ENCODE measurements at regions not wholly inside any gene's neighbourhood (a gene's known extent, or its start where the extent isn't known, plus 50 kb on each side); places are given as distances from the start of the nearest gene placed in this dataset.

DNA sequence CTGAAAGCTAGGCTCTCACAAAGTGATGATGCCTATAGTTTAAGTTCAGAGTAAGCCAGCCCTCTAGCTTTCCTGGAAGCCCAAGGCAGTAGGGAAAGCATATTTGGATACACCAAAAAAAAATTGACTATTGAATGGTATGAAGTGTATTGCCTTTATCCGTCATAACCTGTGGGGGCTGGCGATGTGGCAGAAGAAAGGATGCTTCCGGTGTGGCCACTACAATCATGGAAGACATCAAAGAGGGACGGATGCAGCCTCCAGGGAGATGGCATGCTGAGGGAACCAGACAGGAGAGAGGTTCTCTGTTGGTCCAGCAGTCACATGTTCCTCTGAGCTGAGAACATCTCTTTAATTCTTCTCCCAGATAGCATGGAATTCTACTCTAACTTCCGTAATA lies 170.3 kb downstream of the TMEM18 start:
- TF ChIP-seq ZNF589 (CRISPR knock-in tag; conservative IDR thresholded peaks at IDR 0.05) (no peak), SMARCC2 (IDR thresholded peaks at IDR 0.05) (no peak), TAF1 (CRISPR knock-in tag; IDR thresholded peaks at IDR 0.05) (no peak), CERS6 (CRISPR knock-in tag; IDR thresholded peaks at IDR 0.05) (no peak), FLYWCH1 (CRISPR knock-in tag; IDR thresholded peaks at IDR 0.05) (no peak), EZH2 (conservative IDR thresholded peaks at IDR 0.05; ENCODE audit: low read depth, low read length) (no peak), CTCF (CRISPR knock-in tag; IDR thresholded peaks at IDR 0.05) (no peak), BRCA1 (CRISPR knock-in tag; IDR thresholded peaks at IDR 0.05) (no peak), POLR2A (IDR thresholded peaks at IDR 0.05; ENCODE audit: insufficient read depth in 1 of 2, low read depth in 2 of 2, low read length in 2 of 2) (no peak), CBX1 (IDR thresholded peaks at IDR 0.05; ENCODE audit: low read depth) (no peak)

All from HepG2 (cell line).